ENCODE measurements at regions not wholly inside any gene's neighbourhood (a gene's known extent, or its start where the extent isn't known, plus 50 kb on each side); places are given as distances from the start of the nearest gene placed in this dataset.

DNA sequence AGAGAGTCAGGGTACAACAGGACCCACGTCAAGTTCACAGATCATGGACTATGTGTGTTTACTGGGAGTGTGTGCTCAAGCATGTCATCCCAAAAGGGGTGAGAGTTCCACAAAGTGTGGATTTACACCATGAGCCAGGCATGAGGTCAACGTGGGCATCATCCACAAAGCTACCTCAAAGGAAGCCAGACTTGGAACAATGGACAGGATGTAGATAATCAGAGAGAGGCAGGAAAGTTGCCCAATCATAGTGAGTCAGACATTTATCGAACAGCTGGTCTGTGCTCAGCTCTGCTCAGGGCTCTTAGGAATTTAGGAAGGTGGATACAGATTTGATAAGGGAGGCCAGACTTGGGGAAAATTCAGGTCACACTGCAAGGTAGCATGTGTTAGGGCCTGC lies 317.2 kb upstream of the CDYL start (continued):
- TF ChIP-seq, protein P1, sequence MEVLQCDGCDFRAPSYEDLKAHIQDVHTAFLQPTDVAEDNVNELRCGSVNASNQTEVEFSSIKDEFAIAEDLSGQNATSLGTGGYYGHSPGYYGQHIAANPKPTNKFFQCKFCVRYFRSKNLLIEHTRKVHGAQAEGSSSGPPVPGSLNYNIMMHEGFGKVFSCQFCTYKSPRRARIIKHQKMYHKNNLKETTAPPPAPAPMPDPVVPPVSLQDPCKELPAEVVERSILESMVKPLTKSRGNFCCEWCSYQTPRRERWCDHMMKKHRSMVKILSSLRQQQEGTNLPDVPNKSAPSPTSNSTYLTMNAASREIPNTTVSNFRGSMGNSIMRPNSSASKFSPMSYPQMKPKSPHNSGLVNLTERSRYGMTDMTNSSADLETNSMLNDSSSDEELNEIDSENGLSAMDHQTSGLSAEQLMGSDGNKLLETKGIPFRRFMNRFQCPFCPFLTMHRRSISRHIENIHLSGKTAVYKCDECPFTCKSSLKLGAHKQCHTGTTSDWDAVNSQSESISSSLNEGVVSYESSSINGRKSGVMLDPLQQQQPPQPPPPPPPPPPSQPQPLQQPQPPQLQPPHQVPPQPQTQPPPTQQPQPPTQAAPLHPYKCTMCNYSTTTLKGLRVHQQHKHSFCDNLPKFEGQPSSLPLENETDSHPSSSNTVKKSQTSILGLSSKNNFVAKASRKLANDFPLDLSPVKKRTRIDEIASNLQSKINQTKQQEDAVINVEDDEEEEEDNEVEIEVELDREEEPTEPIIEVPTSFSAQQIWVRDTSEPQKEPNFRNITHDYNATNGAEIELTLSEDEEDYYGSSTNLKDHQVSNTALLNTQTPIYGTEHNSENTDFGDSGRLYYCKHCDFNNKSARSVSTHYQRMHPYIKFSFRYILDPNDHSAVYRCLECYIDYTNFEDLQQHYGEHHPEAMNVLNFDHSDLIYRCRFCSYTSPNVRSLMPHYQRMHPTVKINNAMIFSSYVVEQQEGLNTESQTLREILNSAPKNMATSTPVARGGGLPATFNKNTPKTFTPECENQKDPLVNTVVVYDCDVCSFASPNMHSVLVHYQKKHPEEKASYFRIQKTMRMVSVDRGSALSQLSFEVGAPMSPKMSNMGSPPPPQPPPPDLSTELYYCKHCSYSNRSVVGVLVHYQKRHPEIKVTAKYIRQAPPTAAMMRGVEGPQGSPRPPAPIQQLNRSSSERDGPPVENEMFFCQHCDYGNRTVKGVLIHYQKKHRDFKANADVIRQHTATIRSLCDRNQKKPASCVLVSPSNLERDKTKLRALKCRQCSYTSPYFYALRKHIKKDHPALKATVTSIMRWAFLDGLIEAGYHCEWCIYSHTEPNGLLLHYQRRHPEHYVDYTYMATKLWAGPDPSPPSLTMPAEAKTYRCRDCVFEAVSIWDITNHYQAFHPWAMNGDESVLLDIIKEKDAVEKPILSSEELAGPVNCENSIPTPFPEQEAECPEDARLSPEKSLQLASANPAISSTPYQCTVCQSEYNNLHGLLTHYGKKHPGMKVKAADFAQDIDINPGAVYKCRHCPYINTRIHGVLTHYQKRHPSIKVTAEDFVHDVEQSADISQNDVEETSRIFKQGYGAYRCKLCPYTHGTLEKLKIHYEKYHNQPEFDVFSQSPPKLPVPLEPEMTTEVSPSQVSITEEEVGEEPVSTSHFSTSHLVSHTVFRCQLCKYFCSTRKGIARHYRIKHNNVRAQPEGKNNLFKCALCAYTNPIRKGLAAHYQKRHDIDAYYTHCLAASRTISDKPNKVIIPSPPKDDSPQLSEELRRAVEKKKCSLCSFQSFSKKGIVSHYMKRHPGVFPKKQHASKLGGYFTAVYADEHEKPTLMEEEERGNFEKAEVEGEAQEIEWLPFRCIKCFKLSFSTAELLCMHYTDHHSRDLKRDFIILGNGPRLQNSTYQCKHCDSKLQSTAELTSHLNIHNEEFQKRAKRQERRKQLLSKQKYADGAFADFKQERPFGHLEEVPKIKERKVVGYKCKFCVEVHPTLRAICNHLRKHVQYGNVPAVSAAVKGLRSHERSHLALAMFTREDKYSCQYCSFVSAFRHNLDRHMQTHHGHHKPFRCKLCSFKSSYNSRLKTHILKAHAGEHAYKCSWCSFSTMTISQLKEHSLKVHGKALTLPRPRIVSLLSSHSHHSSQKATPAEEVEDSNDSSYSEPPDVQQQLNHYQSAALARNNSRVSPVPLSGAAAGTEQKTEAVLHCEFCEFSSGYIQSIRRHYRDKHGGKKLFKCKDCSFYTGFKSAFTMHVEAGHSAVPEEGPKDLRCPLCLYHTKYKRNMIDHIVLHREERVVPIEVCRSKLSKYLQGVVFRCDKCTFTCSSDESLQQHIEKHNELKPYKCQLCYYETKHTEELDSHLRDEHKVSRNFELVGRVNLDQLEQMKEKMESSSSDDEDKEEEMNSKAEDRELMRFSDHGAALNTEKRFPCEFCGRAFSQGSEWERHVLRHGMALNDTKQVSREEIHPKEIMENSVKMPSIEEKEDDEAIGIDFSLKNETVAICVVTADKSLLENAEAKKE (CRISPR knock-in tag; IDR thresholded peaks at IDR 0.05), result no peak
- no peak for TF ChIP-seq ZNF331 (CRISPR knock-in tag; IDR thresholded peaks at IDR 0.05; ENCODE audit: low read depth)
- no peak for TF ChIP-seq EZH2 (IDR thresholded peaks at IDR 0.05; ENCODE audit: low read depth, unreplicated experiment)
- no peak for TF ChIP-seq NANOG (IDR thresholded peaks at IDR 0.05; ENCODE audit: borderline replicate concordance)

GRCh38 chr6:4451718-4452117 lies 316.3 kb upstream of the ECI2 start:
- H3K4me3 ChIP-seq, result no peak overlapping the region
- ATAC-seq (no peak), DNase-seq (ENCODE audit: low spot score) (no peak)
- H3K79me2 ChIP-seq (replicated peaks; ENCODE audit: insufficient read depth), result no peaks in the 10 kb centered on the region
- H3K9me3 Mint-ChIP-seq, result peaks cover 14% of the 10 kb centered on the region; the same call in 2 of the 3 replicates
- no peaks in the 10 kb centered on the region for H3F3A ChIP-seq (replicated peaks; ENCODE audit: low read depth)
- H3K9me2 ChIP-seq (ENCODE audit: insufficient read depth), result peaks cover 3% of the 10 kb centered on the region; the same call in 1 of the 2 replicates
- H3K4me2 ChIP-seq, result no peak overlapping the region
- H3K4me1 Mint-ChIP-seq, result no peaks in the 10 kb centered on the region
- H3K27ac Mint-ChIP-seq, result no peak overlapping the region
- H3K36me3 Mint-ChIP-seq (ENCODE audit: low read depth), result peaks cover 8% of the 10 kb centered on the region; the same call in 2 of the 3 replicates
- H3K36me3 ChIP-seq (ENCODE audit: insufficient read depth), result no peaks in the 10 kb centered on the region; the same call in 1 of the 2 replicates
- H3K27me3 ChIP-seq (ENCODE audit: insufficient read depth), result no peaks in the 10 kb centered on the region
- no peak overlapping the region for H3K27ac ChIP-seq (ENCODE audit: low read depth)
- no peak overlapping the region for H2AFZ ChIP-seq
- H3K27me3 Mint-ChIP-seq (ENCODE audit: insufficient read depth, low read depth, poor library complexity), result no peaks in the 10 kb centered on the region
- no peak overlapping the region for H3K4me3 Mint-ChIP-seq
- H3K4me1 ChIP-seq (ENCODE audit: insufficient read depth), result no peaks in the 10 kb centered on the region
- no peaks in the 10 kb centered on the region for H4K20me1 ChIP-seq (replicated peaks; ENCODE audit: insufficient read depth)
- TF ChIP-seq, protein P2, sequence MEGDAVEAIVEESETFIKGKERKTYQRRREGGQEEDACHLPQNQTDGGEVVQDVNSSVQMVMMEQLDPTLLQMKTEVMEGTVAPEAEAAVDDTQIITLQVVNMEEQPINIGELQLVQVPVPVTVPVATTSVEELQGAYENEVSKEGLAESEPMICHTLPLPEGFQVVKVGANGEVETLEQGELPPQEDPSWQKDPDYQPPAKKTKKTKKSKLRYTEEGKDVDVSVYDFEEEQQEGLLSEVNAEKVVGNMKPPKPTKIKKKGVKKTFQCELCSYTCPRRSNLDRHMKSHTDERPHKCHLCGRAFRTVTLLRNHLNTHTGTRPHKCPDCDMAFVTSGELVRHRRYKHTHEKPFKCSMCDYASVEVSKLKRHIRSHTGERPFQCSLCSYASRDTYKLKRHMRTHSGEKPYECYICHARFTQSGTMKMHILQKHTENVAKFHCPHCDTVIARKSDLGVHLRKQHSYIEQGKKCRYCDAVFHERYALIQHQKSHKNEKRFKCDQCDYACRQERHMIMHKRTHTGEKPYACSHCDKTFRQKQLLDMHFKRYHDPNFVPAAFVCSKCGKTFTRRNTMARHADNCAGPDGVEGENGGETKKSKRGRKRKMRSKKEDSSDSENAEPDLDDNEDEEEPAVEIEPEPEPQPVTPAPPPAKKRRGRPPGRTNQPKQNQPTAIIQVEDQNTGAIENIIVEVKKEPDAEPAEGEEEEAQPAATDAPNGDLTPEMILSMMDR (conservative IDR thresholded peaks at IDR 0.05; ENCODE audit: low read depth in 2 of 2), result no peak
- TF ChIP-seq EZH2phosphoT487 (IDR thresholded peaks at IDR 0.05; ENCODE audit: unreplicated experiment) (no peak), EZH2 (IDR thresholded peaks at IDR 0.05; ENCODE audit: low read depth, unreplicated experiment) (no peak), STAT1 (IDR thresholded peaks at IDR 0.05; ENCODE audit: unreplicated experiment) (no peak)
- TF ChIP-seq, protein P1 (CRISPR knock-in tag; IDR thresholded peaks at IDR 0.05), result no peak

Data from GM23338 (cell line).